ENCODE measurements at regions not wholly inside any gene's neighbourhood (a gene's known extent, or its start where the extent isn't known, plus 50 kb on each side); places are given as distances from the start of the nearest gene placed in this dataset.

GRCh38 chr14:85190251-85190650 is 339.7 kb upstream of the FLRT2 start:
- TF ChIP-seq CTCF (IDR thresholded peaks at IDR 0.05; ENCODE audit: borderline replicate concordance, extremely low read depth, low read length, poor library complexity, severe bottlenecking): no peak
- no peak for TF ChIP-seq EZH2 (IDR thresholded peaks at IDR 0.05; ENCODE audit: borderline replicate concordance, low read depth, low read length, severe bottlenecking)

Data from DND-41 (cell line).